GM18858 (cell line): ENCODE measurements at regions not wholly inside any gene's neighbourhood (a gene's known extent, or its start where the extent isn't known, plus 50 kb on each side); places are given as distances from the start of the nearest gene placed in this dataset.
"Not testable (repeated sequence)": the region's sequence is repeated elsewhere in the genome, so short reads cannot be mapped to it uniquely, and the experiment has no call there.

Source experiments
- ATAC-seq: cut with Tn5 transposase; IDR thresholded peaks from one replicate; pipeline ENCODE4 v1.9.1; 2021; ENCODE audit not compliant: unreplicated experiment

GRCh38 chr20:47979361-47980095, 194.2 kb upstream of the SULF2 start:
- ATAC-seq: not testable (repeated sequence)

GRCh38 chr20:47978428-47979120, 193.3 kb upstream of the SULF2 start:
- not testable (repeated sequence) for ATAC-seq

- not testable (repeated sequence) for ATAC-seq
Observed at GRCh38 chr20:47977789-47978252, 192.5 kb upstream of the SULF2 start.

- ATAC-seq: not testable (repeated sequence)
Observed at GRCh38 chr20:47977017-47977788, 191.9 kb upstream of the SULF2 start.

- no peak for ATAC-seq
Observed at GRCh38 chr20:47974234-47974878, 189.1 kb upstream of the SULF2 start.

GRCh38 chr20:47973519-47974233, 188.4 kb upstream of the SULF2 start:
- no peak for ATAC-seq

- no peak for ATAC-seq
Observed at GRCh38 chr20:47972916-47973309, 187.6 kb upstream of the SULF2 start.

- not testable (repeated sequence) for ATAC-seq
Observed at GRCh38 chr20:47972297-47972915, 187.1 kb upstream of the SULF2 start.

- no peak for ATAC-seq
Observed at GRCh38 chr20:47971058-47971791, 185.9 kb upstream of the SULF2 start.

GRCh38 chr20:47970282-47970903, 185.1 kb upstream of the SULF2 start:
- no peak for ATAC-seq

- ATAC-seq: no peak
Observed at GRCh38 chr20:47969426-47969825, 184.1 kb upstream of the SULF2 start.

- no peak for ATAC-seq
Observed at GRCh38 chr20:47968541-47969310, 183.4 kb upstream of the SULF2 start.

GRCh38 chr20:47964149-47964548, 178.9 kb upstream of the SULF2 start:
- ATAC-seq: no peak

- ATAC-seq: no peak
Observed at GRCh38 chr20:47963022-47963421, 177.7 kb upstream of the SULF2 start.

GRCh38 chr20:47962286-47962963, 177.1 kb upstream of the SULF2 start:
- ATAC-seq: no peak

- no peak for ATAC-seq
Observed at GRCh38 chr20:47960769-47961541, 175.7 kb upstream of the SULF2 start.

- no peak for ATAC-seq
Observed at GRCh38 chr20:47960277-47960676, 175.0 kb upstream of the SULF2 start.
